Natural killer cell (primary cell): ENCODE measurements at regions not wholly inside any gene's neighbourhood (a gene's known extent, or its start where the extent isn't known, plus 50 kb on each side); places are given as distances from the start of the nearest gene placed in this dataset.

ENCODE experiments used
- ATAC-seq, 3 donors: fragments of 150-1000 bp in 2 of 3; fragments of 200-7000 bp in 1 of 3; cut with Tn5 transposase; 1 replicate in 1 of 3; 2 replicates in 2 of 3; pipeline ENCODE4 v1.10.0; 2021; ENCODE audit warnings: mild to moderate bottlenecking in 2 of 3, moderate library complexity in 2 of 3
- DNase-seq, 2 donors: peaks; one replicate each; pipeline versions ENCODE4 v3.0.0 to v3.0.0-alpha.2; 2013 to 2021; ENCODE audit warnings: mixed read lengths in 1 of 2
- H3K27ac ChIP-seq: one replicate; pipeline ENCODE4 v1.5.1; 2013; ENCODE audit warnings: mild to moderate bottlenecking, low read length
- H3K27me3 ChIP-seq: one replicate; pipeline ENCODE4 v1.6.1; 2013; ENCODE audit warnings: low read length; ENCODE audit not compliant: control insufficient read depth, insufficient read depth
- H3K36me3 ChIP-seq: one replicate; pipeline ENCODE4 v1.6.1; 2013; ENCODE audit warnings: low read length; ENCODE audit not compliant: control insufficient read depth, insufficient read depth
- H3K4me1 ChIP-seq: one replicate; pipeline ENCODE4 v1.6.1; 2013; ENCODE audit warnings: low read length; ENCODE audit not compliant: control insufficient read depth, insufficient read depth
- H3K4me3 ChIP-seq: one replicate; pipeline ENCODE4 v1.5.1; 2013; ENCODE audit warnings: low read length
- H3K9me3 ChIP-seq: one replicate; pipeline ENCODE4 v1.6.1; 2013; ENCODE audit warnings: low read length; ENCODE audit not compliant: control insufficient read depth, insufficient read depth
- H3K27ac Mint-ChIP-seq, 2 donors: one replicate each; pipeline ENCODE4 v1.8.0; 2022; ENCODE audit warnings: mild to moderate bottlenecking in 2 of 2, mixed read lengths in 2 of 2, moderate library complexity in 1 of 2
- H3K27me3 Mint-ChIP-seq, 2 donors: one replicate each; pipeline ENCODE4 v1.8.0; 2022; ENCODE audit warnings: low read depth in 2 of 2, mixed read lengths in 2 of 2
- H3K36me3 Mint-ChIP-seq: one replicate; pipeline ENCODE4 v1.8.0; 2022; ENCODE audit warnings: mixed read lengths
- H3K4me1 Mint-ChIP-seq, 2 donors: one replicate each; pipeline ENCODE4 v1.8.0; 2022; ENCODE audit warnings: mixed read lengths in 2 of 2
- H3K4me3 Mint-ChIP-seq: one replicate; pipeline ENCODE4 v1.8.0; 2022; ENCODE audit warnings: mild to moderate bottlenecking, moderate library complexity, mixed read lengths
- H3K9me3 Mint-ChIP-seq, 2 donors: one replicate each; pipeline ENCODE4 v1.8.0; 2022; ENCODE audit warnings: mixed read lengths in 2 of 2
- WGBS: methylation state at CpG from one replicate; pipeline ENCODE4 v1.1.7; 2013; ENCODE audit warnings: missing lambda C conversion rate; ENCODE audit not compliant: insufficient coverage; 5-methylcytosine and 5-hydroxymethylcytosine counted together
- intact Hi-C: fragments of 100-400 bp; cut with micrococcal nuclease; formaldehyde crosslinking; loops from one replicate; pipeline ENCODE4 v1.14.2; 2022
- TF ChIP-seq, protein P1 (sequence below): fragments of 200-600 bp; IDR thresholded peaks from one replicate; pipeline ENCODE4 v1.8.0; 2022; ENCODE audit warnings: antibody characterized with exemption

DNA sequence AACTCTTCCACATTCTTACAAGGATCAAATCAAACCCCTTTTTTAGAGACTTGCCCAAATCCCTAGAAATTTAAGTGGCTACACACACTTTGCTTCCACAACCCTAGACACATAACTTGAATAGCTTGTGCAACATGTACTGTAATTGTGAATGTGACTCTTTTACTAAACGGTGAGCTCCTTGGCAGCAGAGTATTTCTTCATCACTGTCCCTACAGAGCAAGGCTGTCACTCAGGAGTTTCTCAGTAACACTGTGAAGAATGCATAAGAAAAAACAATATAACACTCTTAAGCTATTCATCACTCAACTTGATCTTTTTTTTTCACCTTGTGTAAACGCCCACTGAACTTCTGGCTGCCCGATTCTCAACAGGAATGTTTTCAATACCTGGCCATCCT is 53.8 kb upstream of the ADAMTS18 start:
- WGBS: 75% methylated on average over 3 of the region's 3 CpGs
- no peaks in the 10 kb centered on the region for H3K27me3 ChIP-seq
- no peak for DNase-seq
- no peaks in the 10 kb centered on the region for H3K9me3 ChIP-seq
- no peak for ATAC-seq
- H3K27ac Mint-ChIP-seq: no peak overlapping the region
- intact Hi-C loops: no loop called here
- no peaks in the 10 kb centered on the region for H3K36me3 Mint-ChIP-seq
- no peaks in the 10 kb centered on the region for H3K4me1 ChIP-seq
- no peak overlapping the region for H3K4me3 ChIP-seq
- H3K27me3 Mint-ChIP-seq: peaks cover 0 to 26% of the 10 kb centered on the region in 2 donors
- TF ChIP-seq, protein P1, sequence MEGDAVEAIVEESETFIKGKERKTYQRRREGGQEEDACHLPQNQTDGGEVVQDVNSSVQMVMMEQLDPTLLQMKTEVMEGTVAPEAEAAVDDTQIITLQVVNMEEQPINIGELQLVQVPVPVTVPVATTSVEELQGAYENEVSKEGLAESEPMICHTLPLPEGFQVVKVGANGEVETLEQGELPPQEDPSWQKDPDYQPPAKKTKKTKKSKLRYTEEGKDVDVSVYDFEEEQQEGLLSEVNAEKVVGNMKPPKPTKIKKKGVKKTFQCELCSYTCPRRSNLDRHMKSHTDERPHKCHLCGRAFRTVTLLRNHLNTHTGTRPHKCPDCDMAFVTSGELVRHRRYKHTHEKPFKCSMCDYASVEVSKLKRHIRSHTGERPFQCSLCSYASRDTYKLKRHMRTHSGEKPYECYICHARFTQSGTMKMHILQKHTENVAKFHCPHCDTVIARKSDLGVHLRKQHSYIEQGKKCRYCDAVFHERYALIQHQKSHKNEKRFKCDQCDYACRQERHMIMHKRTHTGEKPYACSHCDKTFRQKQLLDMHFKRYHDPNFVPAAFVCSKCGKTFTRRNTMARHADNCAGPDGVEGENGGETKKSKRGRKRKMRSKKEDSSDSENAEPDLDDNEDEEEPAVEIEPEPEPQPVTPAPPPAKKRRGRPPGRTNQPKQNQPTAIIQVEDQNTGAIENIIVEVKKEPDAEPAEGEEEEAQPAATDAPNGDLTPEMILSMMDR: no peak
- no peaks in the 10 kb centered on the region for H3K4me1 Mint-ChIP-seq
- H3K9me3 Mint-ChIP-seq: peaks cover 0 to 2% of the 10 kb centered on the region in 2 donors
- H3K4me3 Mint-ChIP-seq: no peak overlapping the region
- no peaks in the 10 kb centered on the region for H3K36me3 ChIP-seq
- H3K27ac ChIP-seq: no peak overlapping the region

DNA sequence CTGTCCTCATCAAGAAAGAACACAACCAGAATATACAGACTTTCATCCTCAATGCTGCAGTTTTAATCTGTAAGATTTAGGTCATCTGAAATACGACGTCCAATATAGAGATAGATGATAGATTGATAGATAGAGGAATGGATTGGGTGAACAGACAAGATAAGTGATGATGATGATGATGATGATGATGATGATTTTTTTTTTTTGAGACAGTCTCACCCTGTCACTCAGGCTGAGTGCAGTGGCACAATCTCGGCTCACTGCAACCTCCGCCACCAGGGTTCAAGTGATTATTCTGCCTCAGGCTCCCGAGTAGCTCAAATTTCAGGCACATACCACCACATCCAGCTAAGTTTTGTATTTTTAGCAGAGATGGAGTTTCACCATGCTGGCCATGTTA is 56.3 kb upstream of the ADAMTS18 start:
- Histone ChIP-seq H3K36me3 (no peaks in the 10 kb centered on the region), H3K4me1 (no peaks in the 10 kb centered on the region), H3K27me3 (no peaks in the 10 kb centered on the region), H3K4me3 (no peak overlapping the region), H3K27ac (no peak overlapping the region), H3K9me3 (no peaks in the 10 kb centered on the region)
- no peak overlapping the region for H3K27ac Mint-ChIP-seq
- DNase-seq (no peak), ATAC-seq (no peak)
- peaks cover 0 to 26% of the 10 kb centered on the region in 2 donors for H3K27me3 Mint-ChIP-seq
- WGBS: 73% methylated on average over 5 of the region's 5 CpGs
- H3K36me3 Mint-ChIP-seq: no peaks in the 10 kb centered on the region
- no peak overlapping the region for H3K4me3 Mint-ChIP-seq
- no peaks in the 10 kb centered on the region for H3K4me1 Mint-ChIP-seq
- H3K9me3 Mint-ChIP-seq: peaks cover 0 to 2% of the 10 kb centered on the region in 2 donors
- intact Hi-C loops: no loop called here
- TF ChIP-seq, protein P1: no peak

DNA sequence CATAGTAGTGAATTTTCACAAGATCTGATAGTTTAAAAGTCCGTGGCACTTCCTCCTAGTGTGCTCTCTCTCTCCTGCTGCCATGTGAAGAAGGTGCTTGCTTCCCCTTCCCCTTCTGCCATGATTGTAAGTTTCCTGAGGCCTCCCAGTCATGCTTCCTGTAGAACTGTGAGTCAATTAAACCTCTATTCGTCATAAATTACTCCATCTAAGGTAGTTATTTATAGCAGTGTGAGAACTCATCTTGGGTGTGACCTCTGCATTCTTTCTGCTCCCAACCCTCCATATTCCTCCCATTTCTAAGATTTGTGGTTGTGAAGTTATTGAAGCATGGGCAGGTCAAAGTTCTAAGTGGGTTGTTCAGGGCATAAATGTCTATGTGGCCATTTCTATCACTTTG is 62.1 kb upstream of the ADAMTS18 start:
- no peaks in the 10 kb centered on the region for H3K9me3 Mint-ChIP-seq
- H3K36me3 Mint-ChIP-seq: no peaks in the 10 kb centered on the region
- Histone ChIP-seq H3K4me3 (no peak overlapping the region), H3K27ac (no peak overlapping the region), H3K36me3 (no peaks in the 10 kb centered on the region), H3K27me3 (no peaks in the 10 kb centered on the region), H3K9me3 (no peaks in the 10 kb centered on the region), H3K4me1 (no peaks in the 10 kb centered on the region)
- no peak for ATAC-seq
- H3K27ac Mint-ChIP-seq: no peak overlapping the region
- intact Hi-C loops: no loop called here
- peaks cover 6 to 9% of the 10 kb centered on the region in 2 donors for H3K27me3 Mint-ChIP-seq
- H3K4me3 Mint-ChIP-seq: no peak overlapping the region
- H3K4me1 Mint-ChIP-seq: no peaks in the 10 kb centered on the region
- TF ChIP-seq, protein P1: no peak
- 36% methylated on average over 1 of the region's 2 CpGs for WGBS
- DNase-seq: no peak
